CD4-positive, alpha-beta T cell treated with Interleukin-6 for 4 hours (primary cell): ENCODE measurements at regions not wholly inside any gene's neighbourhood (a gene's known extent, or its start where the extent isn't known, plus 50 kb on each side); places are given as distances from the start of the nearest gene placed in this dataset.
"Not testable (repeated sequence)": the region's sequence is repeated elsewhere in the genome, so short reads cannot be mapped to it uniquely, and the experiment has no call there.

Source experiments
- DNase-seq: peaks from one replicate; pipeline ENCODE4 v3.0.0-alpha.2; 2020; ENCODE audit warnings: mixed read lengths

- DNase-seq: no peak
These were observed 180.9 kb upstream of the NUDT10 start for GRCh38 chrX:51151734-51152133.

- DNase-seq: no peak
These were observed 177.5 kb upstream of the NUDT10 start for GRCh38 chrX:51155157-51155556.

- DNase-seq: no peak
These were observed 177.1 kb upstream of the NUDT10 start for GRCh38 chrX:51155566-51155965.

GRCh38 chrX:51158231-51158630 is 174.4 kb upstream of the NUDT10 start:
- DNase-seq: no peak

DNA sequence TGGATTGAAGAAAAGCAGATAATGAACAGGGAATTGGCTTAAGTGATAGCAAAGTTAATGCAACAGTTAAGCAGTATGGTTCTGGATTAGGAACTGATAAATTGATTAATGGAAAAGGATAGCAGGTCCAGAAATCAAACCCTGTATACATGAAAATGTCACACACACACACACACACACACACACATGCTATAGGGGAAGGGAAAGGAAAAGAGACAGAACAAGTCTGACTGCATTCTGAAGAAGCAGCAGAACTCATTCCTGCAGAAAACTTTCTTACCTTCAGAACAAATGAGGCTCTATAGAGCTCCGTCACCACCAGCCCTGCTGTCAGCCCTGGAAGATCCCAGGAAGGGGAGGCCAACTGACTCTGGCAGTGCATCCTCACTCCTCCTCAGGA is 173.2 kb upstream of the NUDT10 start:
- DNase-seq: not testable (repeated sequence)

- DNase-seq: no peak
These were observed 168.9 kb upstream of the NUDT10 start for GRCh38 chrX:51163730-51164129.

DNA sequence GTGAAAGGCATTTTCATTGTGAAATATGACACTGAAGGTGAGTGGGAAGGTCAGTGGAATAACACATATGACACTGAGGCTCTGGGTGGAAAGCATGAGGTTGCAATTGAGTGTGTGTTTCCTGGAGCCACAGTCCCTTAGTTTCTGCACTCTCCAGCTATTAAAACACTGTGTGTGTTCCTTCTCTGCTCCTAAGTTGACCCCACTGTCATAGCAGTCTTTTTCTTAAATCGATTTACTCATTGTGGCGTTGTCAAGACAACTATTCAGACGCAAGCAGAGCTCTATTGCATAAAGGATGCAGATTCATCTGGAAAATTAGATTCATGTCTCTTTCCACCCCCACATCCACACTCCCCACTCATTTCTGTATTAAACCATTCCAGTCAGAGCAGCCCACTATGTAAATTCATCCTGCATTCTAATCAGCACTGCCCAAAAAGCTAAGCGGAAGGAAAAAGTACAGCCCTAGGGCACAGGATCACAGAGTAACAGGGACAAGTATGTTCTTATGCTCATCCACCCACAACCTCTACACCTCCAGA is 154.2 kb upstream of the NUDT10 start:
- not testable (repeated sequence) for DNase-seq

DNA sequence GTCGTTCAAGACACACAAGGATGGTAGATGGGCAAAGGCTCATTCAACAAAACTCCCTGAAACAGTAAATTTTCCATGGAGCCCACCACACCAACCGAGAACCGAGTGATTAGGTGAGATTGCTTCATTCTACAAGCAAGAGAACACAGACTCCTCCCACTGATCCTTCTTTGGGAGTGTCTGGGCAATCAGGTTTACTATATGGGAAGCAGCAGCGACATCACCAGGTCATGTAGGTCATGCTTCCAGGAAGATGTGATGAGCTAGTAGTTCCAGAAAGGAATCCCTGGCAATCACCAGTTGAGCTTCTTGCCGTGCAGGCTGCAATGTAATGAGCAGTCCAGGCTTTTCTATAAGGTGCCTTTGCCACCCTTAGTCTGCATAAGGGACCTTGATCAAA is 152.8 kb upstream of the NUDT10 start:
- DNase-seq: not testable (repeated sequence)

- DNase-seq: no peak
These were observed 150.1 kb upstream of the NUDT10 start for GRCh38 chrX:51182545-51182944.

GRCh38 chrX:51192104-51192503 is 140.5 kb upstream of the NUDT10 start:
- DNase-seq: no peak

DNA sequence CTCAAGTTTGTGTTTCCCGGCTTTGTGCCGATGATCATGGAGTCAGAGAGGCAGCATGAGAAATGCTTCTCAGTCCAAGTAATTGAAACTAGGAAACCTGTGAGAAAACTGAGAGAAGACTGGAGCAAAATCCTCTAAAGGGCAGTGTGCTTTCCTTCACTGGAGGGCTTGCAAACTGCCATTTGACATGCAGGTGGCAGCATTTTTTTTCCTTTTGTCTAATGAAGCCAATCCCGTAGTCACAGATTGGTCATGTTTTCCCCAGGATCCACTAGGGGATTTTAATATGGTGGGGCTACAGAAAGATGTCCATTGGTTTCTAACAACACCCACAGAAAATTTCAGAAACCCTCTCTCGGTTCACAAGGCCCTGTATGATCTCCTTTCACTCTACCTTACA is 117.4 kb upstream of the NUDT10 start:
- no peak for DNase-seq

GRCh38 chrX:51215856-51216255 is 116.8 kb upstream of the NUDT10 start:
- DNase-seq: no peak

DNA sequence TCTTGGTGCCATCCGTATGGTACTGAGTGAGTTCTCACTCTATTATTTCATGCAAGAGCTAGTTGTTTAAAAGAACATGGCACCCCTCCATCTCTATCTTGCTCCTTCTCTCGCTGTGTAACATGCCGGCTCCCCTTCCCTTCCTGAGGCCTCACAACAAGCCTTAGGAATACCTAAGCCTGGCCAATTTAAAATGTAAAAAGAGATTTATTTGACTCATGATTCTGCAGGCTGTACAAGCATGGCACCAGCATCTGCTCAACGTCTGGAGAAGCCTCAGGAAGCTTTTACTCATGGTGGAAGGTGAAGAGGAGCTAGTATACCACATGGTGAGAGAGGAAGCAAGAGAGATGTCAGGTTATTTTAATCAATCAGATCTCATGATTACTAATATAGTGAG is 90.4 kb upstream of the NUDT10 start:
- DNase-seq: no peak

GRCh38 chrX:51257490-51257889 is 75.1 kb upstream of the NUDT10 start:
- no peak for DNase-seq

GRCh38 chrX:51262271-51262670 is 70.4 kb upstream of the NUDT10 start:
- not testable (repeated sequence) for DNase-seq

DNA sequence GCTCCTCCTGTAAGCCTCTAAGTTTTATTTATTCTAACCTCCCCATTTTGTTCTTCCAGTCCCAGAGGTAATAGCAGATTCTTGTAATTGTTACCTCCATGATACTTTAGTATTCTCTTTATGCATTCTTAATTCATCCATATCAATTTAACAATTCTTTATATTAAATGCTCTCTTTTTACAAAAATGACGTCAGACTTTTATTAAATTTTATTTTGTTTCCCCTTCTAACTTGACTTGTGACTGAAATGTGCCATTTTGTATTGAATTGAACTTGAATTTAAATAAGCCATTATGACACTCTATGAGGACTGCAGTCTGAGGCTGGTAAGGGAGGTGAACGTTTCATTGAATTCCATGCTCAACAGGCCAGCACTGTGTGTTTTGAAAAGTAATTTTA is 60.0 kb upstream of the NUDT10 start:
- DNase-seq: no peak

- no peak for DNase-seq
These were observed 50.8 kb upstream of the NUDT10 start for GRCh38 chrX:51281758-51282318.
